ENCODE measurements at regions not wholly inside any gene's neighbourhood (a gene's known extent, or its start where the extent isn't known, plus 50 kb on each side); places are given as distances from the start of the nearest gene placed in this dataset.

- ChIA-PET POLR2A (interaction anchor here (0.6 to 1.2 kb wide), 2 partner anchors 20 to 203 kb away, joined by 3 read pairs; no protein-coding TSS in a partner anchor), CTCF (ENCODE audit: unreplicated experiment) (no interaction called here)
- no peaks in the 10 kb centered on the region for H3K4me1 ChIP-seq (ENCODE audit: insufficient read depth, low read length, poor library complexity, severe bottlenecking)
- no peaks in the 10 kb centered on the region for H3K79me2 ChIP-seq (ENCODE audit: insufficient read depth, low read depth, low read length)
- no peak overlapping the region for H2AFZ ChIP-seq (ENCODE audit: low read length)
- BruUV-seq (replicated peaks), result no TSS peak
- no peaks in the 10 kb centered on the region for H4K20me1 ChIP-seq (ENCODE audit: insufficient read depth, low read length)
- no peak overlapping the region for H3K4me2 ChIP-seq (ENCODE audit: low read length)
- H3K9me3 ChIP-seq (ENCODE audit: low read length), result no peaks in the 10 kb centered on the region
- no peaks in the 10 kb centered on the region for H3K36me3 ChIP-seq (ENCODE audit: insufficient read depth, low read length)
- H3K4me3 ChIP-seq (ENCODE audit: low read depth, low read length, poor library complexity, severe bottlenecking), result no peak overlapping the region
- H3K9me2 ChIP-seq (ENCODE audit: insufficient read depth, low read length), result no peaks in the 10 kb centered on the region
- DNase-seq (ENCODE audit: low spot score), result no peak
- intact Hi-C loops (cut with micrococcal nuclease; ENCODE audit: unreplicated experiment), result no loop called here
- no peak for TF ChIP-seq EZH2phosphoT487 (IDR thresholded peaks at IDR 0.05; ENCODE audit: borderline replicate concordance, low read depth, low read length)
- TF ChIP-seq, protein P1, sequence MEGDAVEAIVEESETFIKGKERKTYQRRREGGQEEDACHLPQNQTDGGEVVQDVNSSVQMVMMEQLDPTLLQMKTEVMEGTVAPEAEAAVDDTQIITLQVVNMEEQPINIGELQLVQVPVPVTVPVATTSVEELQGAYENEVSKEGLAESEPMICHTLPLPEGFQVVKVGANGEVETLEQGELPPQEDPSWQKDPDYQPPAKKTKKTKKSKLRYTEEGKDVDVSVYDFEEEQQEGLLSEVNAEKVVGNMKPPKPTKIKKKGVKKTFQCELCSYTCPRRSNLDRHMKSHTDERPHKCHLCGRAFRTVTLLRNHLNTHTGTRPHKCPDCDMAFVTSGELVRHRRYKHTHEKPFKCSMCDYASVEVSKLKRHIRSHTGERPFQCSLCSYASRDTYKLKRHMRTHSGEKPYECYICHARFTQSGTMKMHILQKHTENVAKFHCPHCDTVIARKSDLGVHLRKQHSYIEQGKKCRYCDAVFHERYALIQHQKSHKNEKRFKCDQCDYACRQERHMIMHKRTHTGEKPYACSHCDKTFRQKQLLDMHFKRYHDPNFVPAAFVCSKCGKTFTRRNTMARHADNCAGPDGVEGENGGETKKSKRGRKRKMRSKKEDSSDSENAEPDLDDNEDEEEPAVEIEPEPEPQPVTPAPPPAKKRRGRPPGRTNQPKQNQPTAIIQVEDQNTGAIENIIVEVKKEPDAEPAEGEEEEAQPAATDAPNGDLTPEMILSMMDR (conservative IDR thresholded peaks at IDR 0.05; ENCODE audit: low read length), result no peak
- no peak overlapping the region for H3K27ac ChIP-seq (ENCODE audit: low read depth, low read length, poor library complexity, severe bottlenecking)
Measured at GRCh38 chr7:106777674-106778299, 87.3 kb upstream of the PIK3CG start.

- H2AFZ ChIP-seq (ENCODE audit: low read length), result no peak overlapping the region
- BruUV-seq (replicated peaks), result no TSS peak
- H3K27ac ChIP-seq (ENCODE audit: low read depth, low read length, poor library complexity, severe bottlenecking), result no peak overlapping the region
- no peaks in the 10 kb centered on the region for H3K9me2 ChIP-seq (ENCODE audit: insufficient read depth, low read length)
- POLR2A ChIA-PET, result interaction anchor here (0.6 to 1.2 kb wide), 2 partner anchors 21 to 33 kb away, joined by 3 read pairs; no protein-coding TSS in a partner anchor
- TF ChIP-seq EZH2phosphoT487 (IDR thresholded peaks at IDR 0.05; ENCODE audit: borderline replicate concordance, low read depth, low read length), result no peak
- TF ChIP-seq, protein P1 (conservative IDR thresholded peaks at IDR 0.05; ENCODE audit: low read length), result no peak
- no peak for DNase-seq (ENCODE audit: low spot score)
- H3K79me2 ChIP-seq (ENCODE audit: insufficient read depth, low read depth, low read length), result no peaks in the 10 kb centered on the region
- H3K36me3 ChIP-seq (ENCODE audit: insufficient read depth, low read length), result no peaks in the 10 kb centered on the region
- intact Hi-C loops (cut with micrococcal nuclease; ENCODE audit: unreplicated experiment), result no loop called here
- no peak overlapping the region for H3K4me3 ChIP-seq (ENCODE audit: low read depth, low read length, poor library complexity, severe bottlenecking)
- no peak overlapping the region for H3K4me2 ChIP-seq (ENCODE audit: low read length)
- CTCF ChIA-PET (ENCODE audit: unreplicated experiment), result no interaction called here
- H3K4me1 ChIP-seq (ENCODE audit: insufficient read depth, low read length, poor library complexity, severe bottlenecking), result no peaks in the 10 kb centered on the region
- no peaks in the 10 kb centered on the region for H4K20me1 ChIP-seq (ENCODE audit: insufficient read depth, low read length)
- no peaks in the 10 kb centered on the region for H3K9me3 ChIP-seq (ENCODE audit: low read length)
Measured at GRCh38 chr7:106778656-106779250, 86.3 kb upstream of the PIK3CG start.

DNA sequence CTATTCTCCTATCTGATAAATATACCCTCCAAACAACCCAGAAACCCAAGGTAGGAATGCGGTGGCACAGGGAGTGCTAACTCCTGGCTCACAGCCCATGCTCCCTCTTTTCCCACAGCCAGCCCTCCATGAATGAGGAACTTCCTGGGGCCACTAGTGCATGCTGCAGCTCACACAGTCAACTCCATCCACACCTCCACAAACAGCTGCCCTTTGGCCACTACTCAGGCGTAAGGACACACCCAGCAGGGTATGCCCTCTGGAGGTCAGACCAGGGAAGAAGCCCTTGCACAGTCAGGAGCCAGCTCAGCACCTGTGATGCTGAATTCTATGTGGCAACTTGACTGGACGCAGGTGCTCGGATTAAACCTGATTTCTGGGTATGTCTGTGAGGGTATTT, 85.2 kb upstream of the PIK3CG start:
- no peaks in the 10 kb centered on the region for H3K9me2 ChIP-seq (ENCODE audit: insufficient read depth, low read length)
- no peaks in the 10 kb centered on the region for H3K9me3 ChIP-seq (ENCODE audit: low read length)
- no peaks in the 10 kb centered on the region for H4K20me1 ChIP-seq (ENCODE audit: insufficient read depth, low read length)
- no peak overlapping the region for H3K4me2 ChIP-seq (ENCODE audit: low read length)
- no peaks in the 10 kb centered on the region for H3K79me2 ChIP-seq (ENCODE audit: insufficient read depth, low read depth, low read length)
- H3K4me3 ChIP-seq (ENCODE audit: low read depth, low read length, poor library complexity, severe bottlenecking), result no peak overlapping the region
- no TSS peak for BruUV-seq (replicated peaks)
- H3K27ac ChIP-seq (ENCODE audit: low read depth, low read length, poor library complexity, severe bottlenecking), result no peak overlapping the region
- DNase-seq (ENCODE audit: low spot score), result peak; percentile 24
- H2AFZ ChIP-seq (ENCODE audit: low read length), result no peak overlapping the region
- POLR2A ChIA-PET, result no interaction called here
- TF ChIP-seq, protein P1 (conservative IDR thresholded peaks at IDR 0.05; ENCODE audit: low read length), result peak; percentile 55; the same call in 1 of the 2 replicates
- TF ChIP-seq EZH2phosphoT487 (IDR thresholded peaks at IDR 0.05; ENCODE audit: borderline replicate concordance, low read depth, low read length), result no peak
- intact Hi-C loops (cut with micrococcal nuclease; ENCODE audit: unreplicated experiment), result loop anchor here (5.0 kb wide), 1 partner anchor 118 kb away; the partner anchor contains the start of gene CCDC71L
- H3K4me1 ChIP-seq (ENCODE audit: insufficient read depth, low read length, poor library complexity, severe bottlenecking), result no peaks in the 10 kb centered on the region
- CTCF ChIA-PET (ENCODE audit: unreplicated experiment), result no interaction called here
- H3K36me3 ChIP-seq (ENCODE audit: insufficient read depth, low read length), result no peaks in the 10 kb centered on the region
